Activated CD4-positive, alpha-beta T cell treated with anti-CD3 and anti-CD28 coated beads, Interleukin-2, amount 10 ng/mL, durations not matched to agents 24 days and 14 days (primary cell): ENCODE measurements at regions not wholly inside any gene's neighbourhood (a gene's known extent, or its start where the extent isn't known, plus 50 kb on each side); places are given as distances from the start of the nearest gene placed in this dataset.

ENCODE experiments used
- DNase-seq: peaks from one replicate; pipeline ENCODE4 v3.0.0; 2022
- H3K27ac Mint-ChIP-seq: one replicate; pipeline ENCODE4 v1.8.0; 2022; ENCODE audit warnings: mild to moderate bottlenecking, mixed read lengths
- H3K27me3 Mint-ChIP-seq: one replicate; pipeline ENCODE4 v1.8.0; 2022; ENCODE audit warnings: mixed read lengths
- H3K36me3 Mint-ChIP-seq: one replicate; pipeline ENCODE4 v1.8.0; 2022; ENCODE audit warnings: low read depth, mild to moderate bottlenecking, mixed read lengths
- H3K4me1 Mint-ChIP-seq: one replicate; pipeline ENCODE4 v1.8.0; 2021; ENCODE audit warnings: mixed read lengths
- H3K4me3 Mint-ChIP-seq: one replicate; pipeline ENCODE4 v1.8.0; 2022; ENCODE audit warnings: mild to moderate bottlenecking, moderate library complexity, mixed read lengths
- H3K9me3 Mint-ChIP-seq: one replicate; pipeline ENCODE4 v1.8.0; 2021; ENCODE audit warnings: mixed read lengths
- intact Hi-C: fragments of 100-400 bp; cut with micrococcal nuclease; formaldehyde crosslinking; loops from one replicate; pipeline ENCODE4 v1.15.1; 2023

DNA sequence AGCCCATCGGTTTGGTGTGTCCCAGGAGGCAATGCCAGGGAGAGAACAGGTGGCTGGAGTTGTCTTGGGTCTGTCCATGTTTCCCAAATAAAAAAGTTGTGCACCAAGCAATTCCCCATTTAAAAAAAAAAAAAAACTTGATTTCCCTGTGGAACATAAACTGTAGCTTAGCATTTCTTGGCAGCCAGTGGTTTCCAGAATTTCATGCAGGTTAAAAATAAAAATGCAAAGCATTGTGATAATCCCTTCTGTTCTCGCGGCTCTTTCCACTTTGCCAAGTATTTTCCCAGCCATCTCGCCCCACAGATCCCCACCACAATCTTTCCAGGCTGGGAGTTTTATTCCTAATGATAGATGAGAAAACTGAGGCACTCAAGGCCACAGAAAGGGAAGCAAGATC lies 51.4 kb upstream of the MSX1 start:
- no peak overlapping the region for H3K4me3 Mint-ChIP-seq
- H3K27ac Mint-ChIP-seq, result no peak overlapping the region
- H3K4me1 Mint-ChIP-seq, result no peaks in the 10 kb centered on the region
- H3K36me3 Mint-ChIP-seq, result no peaks in the 10 kb centered on the region
- intact Hi-C loops, result no loop called here
- peaks cover 9% of the 10 kb centered on the region for H3K9me3 Mint-ChIP-seq
- no peaks in the 10 kb centered on the region for H3K27me3 Mint-ChIP-seq
- DNase-seq, result no peak

- Mint-ChIP-seq H3K27me3 (no peaks in the 10 kb centered on the region), H3K27ac (no peak overlapping the region), H3K4me3 (no peak overlapping the region), H3K9me3 (no peaks in the 10 kb centered on the region), H3K4me1 (no peaks in the 10 kb centered on the region), H3K36me3 (no peaks in the 10 kb centered on the region)
- intact Hi-C loops, result no loop called here
- DNase-seq, result no peak
Measured at GRCh38 chr4:4805887-4806286, 53.6 kb upstream of the MSX1 start.

DNA sequence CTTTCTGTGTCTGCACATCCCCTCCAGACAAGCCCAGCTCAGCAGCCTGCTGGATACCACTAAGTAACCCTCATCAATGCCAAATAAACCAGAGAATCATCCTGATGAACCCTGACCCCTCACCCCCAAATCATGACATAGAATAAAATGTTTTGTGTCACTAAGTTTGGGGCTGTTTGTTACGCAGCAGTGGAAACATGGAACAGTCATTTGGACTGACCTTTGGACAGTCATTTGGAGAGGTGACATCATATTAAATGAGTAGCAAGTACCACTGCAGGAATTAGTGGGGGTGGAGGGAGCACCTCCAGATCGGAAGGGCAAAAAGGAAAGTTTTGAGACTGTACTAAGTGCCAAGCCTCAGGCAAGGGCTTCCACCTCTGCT lies 55.6 kb upstream of the MSX1 start:
- DNase-seq, result no peak
- no peaks in the 10 kb centered on the region for H3K27me3 Mint-ChIP-seq
- intact Hi-C loops, result no loop called here
- no peaks in the 10 kb centered on the region for H3K4me1 Mint-ChIP-seq
- no peak overlapping the region for H3K27ac Mint-ChIP-seq
- H3K36me3 Mint-ChIP-seq, result no peaks in the 10 kb centered on the region
- no peaks in the 10 kb centered on the region for H3K9me3 Mint-ChIP-seq
- no peak overlapping the region for H3K4me3 Mint-ChIP-seq

GRCh38 chr4:4803216-4803911 lies 56.1 kb upstream of the MSX1 start:
- Mint-ChIP-seq H3K36me3 (no peaks in the 10 kb centered on the region), H3K27ac (no peak overlapping the region), H3K27me3 (no peaks in the 10 kb centered on the region), H3K4me1 (no peaks in the 10 kb centered on the region), H3K4me3 (no peak overlapping the region), H3K9me3 (no peaks in the 10 kb centered on the region)
- intact Hi-C loops, result no loop called here
- no peak for DNase-seq

- intact Hi-C loops, result no loop called here
- Mint-ChIP-seq H3K4me3 (no peak overlapping the region), H3K4me1 (no peaks in the 10 kb centered on the region), H3K27me3 (no peaks in the 10 kb centered on the region), H3K27ac (no peak overlapping the region), H3K9me3 (peaks cover 6% of the 10 kb centered on the region), H3K36me3 (no peaks in the 10 kb centered on the region)
- no peak for DNase-seq
Measured at GRCh38 chr4:4800646-4801408, 58.6 kb upstream of the MSX1 start.

GRCh38 chr4:4794421-4794820 lies 65.0 kb upstream of the MSX1 start:
- no peak overlapping the region for H3K4me3 Mint-ChIP-seq
- H3K4me1 Mint-ChIP-seq, result no peaks in the 10 kb centered on the region
- H3K27me3 Mint-ChIP-seq, result no peaks in the 10 kb centered on the region
- DNase-seq, result no peak
- intact Hi-C loops, result no loop called here
- peaks cover 19% of the 10 kb centered on the region for H3K9me3 Mint-ChIP-seq
- no peaks in the 10 kb centered on the region for H3K36me3 Mint-ChIP-seq
- H3K27ac Mint-ChIP-seq, result no peak overlapping the region

DNA sequence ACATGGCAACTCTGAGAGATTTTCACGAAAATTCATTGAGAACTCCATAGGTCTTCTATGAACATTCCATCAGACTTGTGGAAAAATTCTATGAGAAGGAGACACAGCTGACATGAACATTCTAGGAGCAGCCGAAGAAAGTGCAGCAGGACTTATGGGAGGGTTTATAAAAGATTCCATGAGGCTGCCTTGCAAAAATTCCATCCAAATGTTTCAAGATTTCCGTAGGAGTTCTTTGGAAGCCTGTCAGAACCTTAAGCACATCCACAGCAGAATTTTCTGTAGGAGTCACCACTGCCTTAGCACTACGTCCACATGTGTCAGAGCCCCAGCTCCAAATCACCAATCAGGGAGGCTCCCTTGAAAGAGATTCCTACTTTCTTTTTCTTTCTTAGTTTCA lies 67.0 kb upstream of the MSX1 start:
- intact Hi-C loops, result no loop called here
- Mint-ChIP-seq H3K27ac (no peak overlapping the region), H3K4me1 (no peaks in the 10 kb centered on the region), H3K27me3 (no peaks in the 10 kb centered on the region), H3K4me3 (no peak overlapping the region), H3K36me3 (no peaks in the 10 kb centered on the region), H3K9me3 (peaks cover 30% of the 10 kb centered on the region)
- no peak for DNase-seq

DNA sequence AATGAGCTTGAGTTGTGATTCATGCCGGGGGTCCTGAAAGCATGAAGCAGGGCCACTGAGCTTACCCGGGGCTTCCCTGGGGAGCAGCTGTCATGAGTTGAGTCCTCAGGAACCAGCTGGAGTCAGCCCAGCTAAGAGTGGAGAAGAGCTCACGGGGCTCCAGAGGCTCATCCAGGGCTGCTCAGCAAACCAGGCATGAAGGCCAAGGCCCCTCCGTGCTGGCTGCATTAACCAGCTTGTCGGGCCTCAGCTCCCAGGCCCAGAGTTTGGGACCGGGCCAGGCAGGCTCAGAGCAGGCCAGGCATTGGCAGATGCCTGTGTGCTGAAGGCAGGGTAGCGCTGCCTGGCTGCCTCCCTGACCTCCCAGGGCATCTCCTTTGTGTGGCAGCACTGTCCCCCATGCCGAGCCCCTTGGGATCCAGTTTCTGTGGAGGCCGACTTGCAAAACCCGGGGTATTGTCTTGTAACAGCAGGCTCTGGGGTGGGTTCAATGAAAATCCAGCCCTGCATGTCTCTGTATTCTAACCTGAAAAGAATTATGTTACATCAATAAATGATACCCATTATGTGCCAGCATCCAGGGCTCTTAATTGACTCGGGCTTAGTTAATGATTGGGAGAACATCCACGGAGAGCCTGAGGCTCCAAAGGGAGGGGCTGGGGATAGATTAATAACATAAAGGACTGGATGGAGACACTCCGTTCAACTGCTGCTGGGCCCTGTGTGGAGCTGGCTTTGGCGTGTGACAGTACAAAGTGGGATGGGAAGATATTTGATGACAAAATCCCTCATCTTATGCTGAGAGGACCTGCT lies 68.0 kb upstream of the MSX1 start:
- intact Hi-C loops, result no loop called here
- H3K36me3 Mint-ChIP-seq, result no peaks in the 10 kb centered on the region
- H3K27ac Mint-ChIP-seq, result no peak overlapping the region
- no peak overlapping the region for H3K4me3 Mint-ChIP-seq
- H3K9me3 Mint-ChIP-seq, result peaks cover 26% of the 10 kb centered on the region
- H3K4me1 Mint-ChIP-seq, result no peaks in the 10 kb centered on the region
- no peak for DNase-seq
- H3K27me3 Mint-ChIP-seq, result no peaks in the 10 kb centered on the region

DNA sequence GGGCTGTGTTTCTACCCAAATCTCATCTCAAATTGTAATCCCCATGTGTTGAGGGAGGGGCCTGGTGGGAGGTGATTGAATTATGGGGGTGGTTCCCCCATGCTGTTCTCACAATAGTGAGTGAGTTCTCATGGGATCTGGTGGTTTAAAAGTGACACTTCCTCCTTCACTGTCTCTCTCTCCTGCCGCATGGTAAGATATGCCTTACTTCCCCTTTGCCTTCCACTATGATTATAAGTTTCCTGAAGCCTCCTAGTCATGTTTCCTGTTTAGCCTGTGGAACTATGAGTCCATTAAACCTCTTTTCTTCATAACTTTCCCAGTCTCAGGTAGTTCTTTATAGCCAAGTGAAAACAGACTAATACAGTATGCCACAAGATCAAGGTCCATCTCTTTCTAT lies 70.0 kb upstream of the MSX1 start:
- H3K27ac Mint-ChIP-seq, result no peak overlapping the region
- H3K4me3 Mint-ChIP-seq, result no peak overlapping the region
- H3K36me3 Mint-ChIP-seq, result no peaks in the 10 kb centered on the region
- no peaks in the 10 kb centered on the region for H3K4me1 Mint-ChIP-seq
- no peak for DNase-seq
- intact Hi-C loops, result no loop called here
- H3K27me3 Mint-ChIP-seq, result no peaks in the 10 kb centered on the region
- H3K9me3 Mint-ChIP-seq, result peaks cover 28% of the 10 kb centered on the region

DNA sequence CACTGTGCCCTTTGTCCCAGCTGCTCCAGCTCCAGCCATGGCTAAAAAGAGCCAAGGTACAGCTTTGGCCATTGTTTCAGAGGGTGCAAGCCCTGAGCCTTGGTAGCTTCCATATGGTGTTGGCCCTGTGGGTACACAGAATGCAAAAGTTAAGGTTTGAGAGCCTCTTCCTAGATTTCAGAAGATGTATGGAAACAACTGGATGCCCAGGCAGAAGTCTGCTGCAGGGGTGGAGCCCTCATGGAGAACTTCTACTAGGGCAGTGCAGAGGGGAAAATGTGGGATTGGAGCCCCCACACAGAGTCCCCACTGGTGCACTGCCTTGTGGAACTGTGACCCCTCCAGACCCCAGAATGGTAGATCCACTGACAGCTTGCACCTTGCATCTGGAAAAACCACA lies 70.9 kb upstream of the MSX1 start:
- peaks cover 28% of the 10 kb centered on the region for H3K9me3 Mint-ChIP-seq
- no peaks in the 10 kb centered on the region for H3K4me1 Mint-ChIP-seq
- no peak overlapping the region for H3K4me3 Mint-ChIP-seq
- no peaks in the 10 kb centered on the region for H3K27me3 Mint-ChIP-seq
- H3K36me3 Mint-ChIP-seq, result no peaks in the 10 kb centered on the region
- intact Hi-C loops, result no loop called here
- H3K27ac Mint-ChIP-seq, result no peak overlapping the region
- no peak for DNase-seq

DNA sequence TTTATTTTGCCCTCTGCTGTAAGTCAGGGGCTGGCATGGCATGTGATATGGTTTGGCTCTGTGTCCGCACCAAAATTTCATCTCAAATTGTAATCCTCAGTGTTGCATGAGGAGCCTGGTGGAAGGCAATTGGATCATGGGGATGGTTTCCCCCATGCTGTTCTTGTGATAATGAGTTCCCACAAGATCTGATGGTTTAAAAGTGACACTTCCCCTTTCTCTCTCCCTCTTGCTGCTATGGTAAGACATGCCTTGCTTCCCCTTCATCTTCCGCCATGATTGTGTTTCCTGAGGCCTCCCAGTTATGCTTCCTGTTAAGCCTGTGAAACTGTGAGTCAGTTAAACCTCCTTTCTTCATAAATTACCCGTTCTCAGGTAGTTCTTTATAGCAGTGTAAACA lies 72.0 kb upstream of the MSX1 start:
- H3K4me1 Mint-ChIP-seq, result no peaks in the 10 kb centered on the region
- H3K27ac Mint-ChIP-seq, result no peak overlapping the region
- H3K27me3 Mint-ChIP-seq, result no peaks in the 10 kb centered on the region
- H3K9me3 Mint-ChIP-seq, result peaks cover 22% of the 10 kb centered on the region
- no peak overlapping the region for H3K4me3 Mint-ChIP-seq
- intact Hi-C loops, result no loop called here
- no peak for DNase-seq
- no peaks in the 10 kb centered on the region for H3K36me3 Mint-ChIP-seq

- DNase-seq, result no peak
- Mint-ChIP-seq H3K4me3 (no peak overlapping the region), H3K9me3 (peaks cover 15% of the 10 kb centered on the region), H3K27me3 (no peaks in the 10 kb centered on the region), H3K36me3 (no peaks in the 10 kb centered on the region), H3K4me1 (no peaks in the 10 kb centered on the region), H3K27ac (no peak overlapping the region)
- intact Hi-C loops, result no loop called here
Measured at GRCh38 chr4:4784379-4784778, 75.1 kb upstream of the MSX1 start.

DNA sequence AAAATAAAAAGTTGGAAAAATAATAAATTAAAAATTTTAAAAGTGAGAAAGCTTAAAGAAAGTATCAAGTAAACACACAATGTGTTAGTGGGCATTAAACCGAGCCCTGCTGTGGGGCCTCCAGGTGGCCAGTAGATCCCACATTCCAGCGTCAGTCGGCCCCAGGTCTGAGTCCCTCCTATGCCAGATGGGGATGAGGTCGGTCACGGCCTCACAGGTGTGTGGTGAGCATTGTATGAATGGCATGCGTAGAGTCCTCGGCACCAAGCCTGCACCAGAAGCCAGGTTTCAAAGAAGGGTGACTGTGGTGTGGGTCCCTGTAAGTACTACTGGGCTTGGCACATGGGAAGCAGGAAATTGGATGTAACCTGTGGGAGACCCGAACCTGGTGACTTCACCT lies 75.6 kb upstream of the MSX1 start:
- DNase-seq, result no peak
- Mint-ChIP-seq H3K4me3 (no peak overlapping the region), H3K27ac (no peak overlapping the region), H3K4me1 (no peaks in the 10 kb centered on the region), H3K9me3 (peaks cover 11% of the 10 kb centered on the region), H3K36me3 (no peaks in the 10 kb centered on the region), H3K27me3 (no peaks in the 10 kb centered on the region)
- intact Hi-C loops, result no loop called here

DNA sequence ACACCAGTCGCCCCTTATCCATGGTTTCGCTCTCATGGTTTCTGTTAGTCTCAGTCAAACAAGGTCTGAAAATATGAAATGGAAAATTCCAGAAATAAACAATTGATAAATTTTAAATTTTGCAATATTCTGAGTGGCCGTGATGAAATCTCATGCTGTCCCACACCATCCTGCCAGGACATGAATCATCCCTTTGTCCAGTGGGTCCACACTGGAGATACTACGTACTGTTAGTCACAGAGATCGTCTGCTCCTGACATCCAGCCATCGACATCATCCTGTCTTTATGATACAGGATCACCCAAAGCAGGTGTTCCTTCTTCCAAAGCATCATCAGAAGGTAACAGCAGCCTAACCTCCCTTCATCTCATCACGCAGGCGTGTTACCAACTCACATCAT lies 76.5 kb upstream of the MSX1 start:
- intact Hi-C loops, result no loop called here
- Mint-ChIP-seq H3K36me3 (no peaks in the 10 kb centered on the region), H3K27ac (no peak overlapping the region), H3K4me3 (no peak overlapping the region), H3K9me3 (peaks cover 9% of the 10 kb centered on the region), H3K4me1 (no peaks in the 10 kb centered on the region), H3K27me3 (no peaks in the 10 kb centered on the region)
- no peak for DNase-seq
